GM23338 (cell line): ENCODE measurements at regions not wholly inside any gene's neighbourhood (a gene's known extent, or its start where the extent isn't known, plus 50 kb on each side); places are given as distances from the start of the nearest gene placed in this dataset.

Source experiments
- NANOG ChIP-seq: IDR thresholded peaks from 2 replicates; pipeline ENCODE4 v1.6.1; 2016; ENCODE audit warnings: antibody characterized with exemption, borderline replicate concordance
- TF ChIP-seq, protein P1 (sequence below), 2 experiments: fragments of 200-600 bp in 1 of 2; sonication (generic) in 1 of 2; conservative IDR thresholded peaks; 2 replicates each; pipeline versions ENCODE4 v1.5.1 to v1.6.1; 2016 to 2017; ENCODE audit warnings: antibody characterized with exemption in 2 of 2, low read depth in 2 of 2, mild to moderate bottlenecking in 2 of 2, moderate library complexity in 1 of 2

DNA sequence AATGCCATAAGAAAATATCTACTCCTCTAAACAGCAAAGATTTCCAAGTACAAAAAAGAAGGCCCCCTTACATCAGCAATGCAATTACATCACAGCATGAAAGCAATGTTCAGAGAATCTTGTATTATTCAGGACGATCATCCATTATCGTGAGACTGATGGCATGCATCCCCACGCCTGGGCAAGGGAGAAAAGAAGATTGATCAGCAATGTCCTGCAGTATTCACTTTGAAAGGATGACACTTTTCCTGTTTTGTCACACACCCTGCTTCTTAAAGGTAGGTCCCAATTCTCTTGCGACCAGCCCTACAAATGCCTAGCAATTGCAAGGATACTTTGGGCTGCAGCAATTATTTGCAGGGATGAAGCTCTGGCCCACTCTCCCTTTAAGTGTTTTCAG, 108.7 kb downstream of the TOMM20 start:
- no peak for TF ChIP-seq NANOG
- TF ChIP-seq, protein P1, sequence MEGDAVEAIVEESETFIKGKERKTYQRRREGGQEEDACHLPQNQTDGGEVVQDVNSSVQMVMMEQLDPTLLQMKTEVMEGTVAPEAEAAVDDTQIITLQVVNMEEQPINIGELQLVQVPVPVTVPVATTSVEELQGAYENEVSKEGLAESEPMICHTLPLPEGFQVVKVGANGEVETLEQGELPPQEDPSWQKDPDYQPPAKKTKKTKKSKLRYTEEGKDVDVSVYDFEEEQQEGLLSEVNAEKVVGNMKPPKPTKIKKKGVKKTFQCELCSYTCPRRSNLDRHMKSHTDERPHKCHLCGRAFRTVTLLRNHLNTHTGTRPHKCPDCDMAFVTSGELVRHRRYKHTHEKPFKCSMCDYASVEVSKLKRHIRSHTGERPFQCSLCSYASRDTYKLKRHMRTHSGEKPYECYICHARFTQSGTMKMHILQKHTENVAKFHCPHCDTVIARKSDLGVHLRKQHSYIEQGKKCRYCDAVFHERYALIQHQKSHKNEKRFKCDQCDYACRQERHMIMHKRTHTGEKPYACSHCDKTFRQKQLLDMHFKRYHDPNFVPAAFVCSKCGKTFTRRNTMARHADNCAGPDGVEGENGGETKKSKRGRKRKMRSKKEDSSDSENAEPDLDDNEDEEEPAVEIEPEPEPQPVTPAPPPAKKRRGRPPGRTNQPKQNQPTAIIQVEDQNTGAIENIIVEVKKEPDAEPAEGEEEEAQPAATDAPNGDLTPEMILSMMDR (conservative IDR thresholded peaks at IDR 0.05; ENCODE audit: low read depth in 2 of 2): no peak
